ENCODE measurements at regions not wholly inside any gene's neighbourhood (a gene's known extent, or its start where the extent isn't known, plus 50 kb on each side); places are given as distances from the start of the nearest gene placed in this dataset.
"Not testable (repeated sequence)": the region's sequence is repeated elsewhere in the genome, so short reads cannot be mapped to it uniquely, and the experiment has no call there.

GRCh38 chr13:112254061-112254818 is 121.9 kb upstream of the SPACA7 start:
- H3K9me3 ChIP-seq (ENCODE audit: control insufficient read depth, low read depth, low read length), result no peaks in the 10 kb centered on the region
- no peak overlapping the region for H3K4me3 ChIP-seq (ENCODE audit: low read length)
- no peak overlapping the region for H3K27ac ChIP-seq (ENCODE audit: low read length)
- no peaks in the 10 kb centered on the region for H3K4me1 ChIP-seq (ENCODE audit: control insufficient read depth, low read depth, low read length)
- H3K36me3 ChIP-seq (ENCODE audit: control insufficient read depth, low read depth, low read length), result no peaks in the 10 kb centered on the region
- no peak overlapping the region for H3K9ac ChIP-seq (ENCODE audit: low read length)
- H3K27me3 ChIP-seq (ENCODE audit: control insufficient read depth, insufficient read depth, low read length), result no peaks in the 10 kb centered on the region

GRCh38 chr13:112254900-112255299 is 121.3 kb upstream of the SPACA7 start:
- Histone ChIP-seq H3K4me3 (ENCODE audit: low read length) (no peak overlapping the region), H3K27me3 (ENCODE audit: control insufficient read depth, insufficient read depth, low read length) (no peaks in the 10 kb centered on the region), H3K27ac (ENCODE audit: low read length) (no peak overlapping the region), H3K4me1 (ENCODE audit: control insufficient read depth, low read depth, low read length) (no peaks in the 10 kb centered on the region), H3K36me3 (ENCODE audit: control insufficient read depth, low read depth, low read length) (no peaks in the 10 kb centered on the region), H3K9me3 (ENCODE audit: control insufficient read depth, low read depth, low read length) (no peaks in the 10 kb centered on the region), H3K9ac (ENCODE audit: low read length) (no peak overlapping the region)

- Histone ChIP-seq H3K4me1 (ENCODE audit: control insufficient read depth, low read depth, low read length) (no peaks in the 10 kb centered on the region), H3K27me3 (ENCODE audit: control insufficient read depth, insufficient read depth, low read length) (no peaks in the 10 kb centered on the region)
Measured at GRCh38 chr13:112255550-112256120, 120.5 kb upstream of the SPACA7 start.

GRCh38 chr13:112256716-112257494 is 119.2 kb upstream of the SPACA7 start:
- Histone ChIP-seq H3K4me3 (ENCODE audit: low read length) (no peak overlapping the region), H3K9ac (ENCODE audit: low read length) (no peak overlapping the region), H3K9me3 (ENCODE audit: control insufficient read depth, low read depth, low read length) (no peaks in the 10 kb centered on the region), H3K27ac (ENCODE audit: low read length) (no peak overlapping the region), H3K27me3 (ENCODE audit: control insufficient read depth, insufficient read depth, low read length) (no peaks in the 10 kb centered on the region), H3K36me3 (ENCODE audit: control insufficient read depth, low read depth, low read length) (no peaks in the 10 kb centered on the region), H3K4me1 (ENCODE audit: control insufficient read depth, low read depth, low read length) (no peaks in the 10 kb centered on the region)

More at GRCh38 chr13:112255550-112256120, 120.5 kb upstream of the SPACA7 start:
- H3K27ac ChIP-seq (ENCODE audit: low read length), result no peak overlapping the region
- H3K9me3 ChIP-seq (ENCODE audit: control insufficient read depth, low read depth, low read length), result no peaks in the 10 kb centered on the region
- no peak overlapping the region for H3K9ac ChIP-seq (ENCODE audit: low read length)
- no peak overlapping the region for H3K4me3 ChIP-seq (ENCODE audit: low read length)
- no peaks in the 10 kb centered on the region for H3K36me3 ChIP-seq (ENCODE audit: control insufficient read depth, low read depth, low read length)

GRCh38 chr13:112259511-112259910 is 116.6 kb upstream of the SPACA7 start:
- no peaks in the 10 kb centered on the region for H3K27me3 ChIP-seq (ENCODE audit: control insufficient read depth, insufficient read depth, low read length)
- H3K9ac ChIP-seq (ENCODE audit: low read length), result no peak overlapping the region
- no peaks in the 10 kb centered on the region for H3K4me1 ChIP-seq (ENCODE audit: control insufficient read depth, low read depth, low read length)

GRCh38 chr13:112260108-112261055 is 115.8 kb upstream of the SPACA7 start:
- no peaks in the 10 kb centered on the region for H3K36me3 ChIP-seq (ENCODE audit: control insufficient read depth, low read depth, low read length)
- no peak overlapping the region for H3K9ac ChIP-seq (ENCODE audit: low read length)
- no peak overlapping the region for H3K4me3 ChIP-seq (ENCODE audit: low read length)
- no peaks in the 10 kb centered on the region for H3K9me3 ChIP-seq (ENCODE audit: control insufficient read depth, low read depth, low read length)
- H3K27ac ChIP-seq (ENCODE audit: low read length), result no peak overlapping the region
- no peaks in the 10 kb centered on the region for H3K27me3 ChIP-seq (ENCODE audit: control insufficient read depth, insufficient read depth, low read length)
- H3K4me1 ChIP-seq (ENCODE audit: control insufficient read depth, low read depth, low read length), result no peaks in the 10 kb centered on the region

More at GRCh38 chr13:112259511-112259910, 116.6 kb upstream of the SPACA7 start:
- H3K27ac ChIP-seq (ENCODE audit: low read length), result no peak overlapping the region
- H3K9me3 ChIP-seq (ENCODE audit: control insufficient read depth, low read depth, low read length), result no peaks in the 10 kb centered on the region
- no peaks in the 10 kb centered on the region for H3K36me3 ChIP-seq (ENCODE audit: control insufficient read depth, low read depth, low read length)
- no peak overlapping the region for H3K4me3 ChIP-seq (ENCODE audit: low read length)

- no peak overlapping the region for H3K4me3 ChIP-seq (ENCODE audit: low read length)
- H3K36me3 ChIP-seq (ENCODE audit: control insufficient read depth, low read depth, low read length), result no peaks in the 10 kb centered on the region
- no peaks in the 10 kb centered on the region for H3K9me3 ChIP-seq (ENCODE audit: control insufficient read depth, low read depth, low read length)
- H3K27me3 ChIP-seq (ENCODE audit: control insufficient read depth, insufficient read depth, low read length), result no peaks in the 10 kb centered on the region
- H3K27ac ChIP-seq (ENCODE audit: low read length), result no peak overlapping the region
- no peak overlapping the region for H3K9ac ChIP-seq (ENCODE audit: low read length)
- no peaks in the 10 kb centered on the region for H3K4me1 ChIP-seq (ENCODE audit: control insufficient read depth, low read depth, low read length)
Measured at GRCh38 chr13:112261924-112262323, 114.2 kb upstream of the SPACA7 start.

- no peaks in the 10 kb centered on the region for H3K36me3 ChIP-seq (ENCODE audit: control insufficient read depth, low read depth, low read length)
- H3K27ac ChIP-seq (ENCODE audit: low read length), result no peak overlapping the region
- no peaks in the 10 kb centered on the region for H3K4me1 ChIP-seq (ENCODE audit: control insufficient read depth, low read depth, low read length)
- no peaks in the 10 kb centered on the region for H3K9me3 ChIP-seq (ENCODE audit: control insufficient read depth, low read depth, low read length)
- no peak overlapping the region for H3K4me3 ChIP-seq (ENCODE audit: low read length)
- no peaks in the 10 kb centered on the region for H3K27me3 ChIP-seq (ENCODE audit: control insufficient read depth, insufficient read depth, low read length)
- no peak overlapping the region for H3K9ac ChIP-seq (ENCODE audit: low read length)
Measured at GRCh38 chr13:112263152-112263551, 113.0 kb upstream of the SPACA7 start.

- no peak overlapping the region for H3K27ac ChIP-seq (ENCODE audit: low read length)
- H3K36me3 ChIP-seq (ENCODE audit: control insufficient read depth, low read depth, low read length), result no peaks in the 10 kb centered on the region
- H3K27me3 ChIP-seq (ENCODE audit: control insufficient read depth, insufficient read depth, low read length), result no peaks in the 10 kb centered on the region
- no peaks in the 10 kb centered on the region for H3K9me3 ChIP-seq (ENCODE audit: control insufficient read depth, low read depth, low read length)
- H3K4me1 ChIP-seq (ENCODE audit: control insufficient read depth, low read depth, low read length), result no peaks in the 10 kb centered on the region
- no peak overlapping the region for H3K9ac ChIP-seq (ENCODE audit: low read length)
- H3K4me3 ChIP-seq (ENCODE audit: low read length), result no peak overlapping the region
Measured at GRCh38 chr13:112267660-112268059, 108.5 kb upstream of the SPACA7 start.

- no peak overlapping the region for H3K27ac ChIP-seq (ENCODE audit: low read length)
- H3K4me1 ChIP-seq (ENCODE audit: control insufficient read depth, low read depth, low read length), result no peaks in the 10 kb centered on the region
- no peaks in the 10 kb centered on the region for H3K36me3 ChIP-seq (ENCODE audit: control insufficient read depth, low read depth, low read length)
- H3K27me3 ChIP-seq (ENCODE audit: control insufficient read depth, insufficient read depth, low read length), result no peaks in the 10 kb centered on the region
- H3K9ac ChIP-seq (ENCODE audit: low read length), result no peak overlapping the region
- H3K9me3 ChIP-seq (ENCODE audit: control insufficient read depth, low read depth, low read length), result no peaks in the 10 kb centered on the region
- H3K4me3 ChIP-seq (ENCODE audit: low read length), result no peak overlapping the region
Measured at GRCh38 chr13:112270951-112271350, 105.2 kb upstream of the SPACA7 start.

- H3K4me3 ChIP-seq (ENCODE audit: low read length); H3K9ac ChIP-seq (ENCODE audit: low read length); H3K4me1 ChIP-seq (ENCODE audit: control insufficient read depth, low read depth, low read length); H3K9me3 ChIP-seq (ENCODE audit: control insufficient read depth, low read depth, low read length); H3K27ac ChIP-seq (ENCODE audit: low read length); H3K36me3 ChIP-seq (ENCODE audit: control insufficient read depth, low read depth, low read length); H3K27me3 ChIP-seq (ENCODE audit: control insufficient read depth, insufficient read depth, low read length): not testable (repeated sequence)
Measured at GRCh38 chr13:112286733-112287132, 89.4 kb upstream of the SPACA7 start.
